ENCODE measurements at regions not wholly inside any gene's neighbourhood (a gene's known extent, or its start where the extent isn't known, plus 50 kb on each side); places are given as distances from the start of the nearest gene placed in this dataset.
"Not testable (repeated sequence)": the region's sequence is repeated elsewhere in the genome, so short reads cannot be mapped to it uniquely, and the experiment has no call there.

GRCh38 chr10:8410506-8410905 lies 356.0 kb downstream of the GATA3 start:
- H3K27me3 ChIP-seq (ENCODE audit: control insufficient read depth, insufficient read depth, low read length), result no peaks in the 10 kb centered on the region
- no peak overlapping the region for H3K27ac ChIP-seq (ENCODE audit: low read depth in 2 of 2, low read length in 2 of 2)
- H3K4me1 ChIP-seq (ENCODE audit: control insufficient read depth in 2 of 3, insufficient read depth in 2 of 3, low read depth in 1 of 3, low read length in 3 of 3), result no peaks in the 10 kb centered on the region
- H3K9me3 ChIP-seq (ENCODE audit: control insufficient read depth in 2 of 3, insufficient read depth in 1 of 3, low read length in 3 of 3), result no peaks in the 10 kb centered on the region
- no peak overlapping the region for H3K9ac ChIP-seq (ENCODE audit: low read length in 3 of 3)
- intact Hi-C loops (cut with DNase I), result no loop called here
- no peak overlapping the region for H3K4me3 ChIP-seq (ENCODE audit: low read length in 3 of 3)
- no peaks in the 10 kb centered on the region for H3K36me3 ChIP-seq (ENCODE audit: control insufficient read depth in 2 of 3, insufficient read depth in 3 of 3, low read length in 3 of 3)
- FAIRE-seq (no peak), DNase-seq (no peak)
- TF ChIP-seq CTCF (IDR thresholded peaks at IDR 0.05; ENCODE audit: borderline replicate concordance, extremely low read depth, insufficient read depth), result no peak

- no peaks in the 10 kb centered on the region for H3K4me1 ChIP-seq (ENCODE audit: control insufficient read depth in 2 of 3, insufficient read depth in 2 of 3, low read depth in 1 of 3, low read length in 3 of 3)
- FAIRE-seq, result no peak
- intact Hi-C loops (cut with DNase I), result no loop called here
- H3K9ac ChIP-seq (ENCODE audit: low read length in 3 of 3), result no peak overlapping the region
- no peak overlapping the region for H3K27ac ChIP-seq (ENCODE audit: low read depth in 2 of 2, low read length in 2 of 2)
- no peak for TF ChIP-seq CTCF (IDR thresholded peaks at IDR 0.05; ENCODE audit: borderline replicate concordance, extremely low read depth, insufficient read depth)
- DNase-seq, result no peak
- H3K36me3 ChIP-seq (ENCODE audit: control insufficient read depth in 2 of 3, insufficient read depth in 3 of 3, low read length in 3 of 3), result no peaks in the 10 kb centered on the region
- H3K9me3 ChIP-seq (ENCODE audit: control insufficient read depth in 2 of 3, insufficient read depth in 1 of 3, low read length in 3 of 3), result no peaks in the 10 kb centered on the region
- no peaks in the 10 kb centered on the region for H3K27me3 ChIP-seq (ENCODE audit: control insufficient read depth, insufficient read depth, low read length)
- no peak overlapping the region for H3K4me3 ChIP-seq (ENCODE audit: low read length in 3 of 3)
Measured at GRCh38 chr10:8412541-8412940, 358.1 kb downstream of the GATA3 start.

GRCh38 chr10:8415029-8415428 lies 360.5 kb downstream of the GATA3 start:
- H3K27me3 ChIP-seq (ENCODE audit: control insufficient read depth, insufficient read depth, low read length); intact Hi-C loops (cut with DNase I); DNase-seq; H3K4me1 ChIP-seq (ENCODE audit: control insufficient read depth in 2 of 3, insufficient read depth in 2 of 3, low read depth in 1 of 3, low read length in 3 of 3); H3K36me3 ChIP-seq (ENCODE audit: control insufficient read depth in 2 of 3, insufficient read depth in 3 of 3, low read length in 3 of 3); H3K27ac ChIP-seq (ENCODE audit: low read depth in 2 of 2, low read length in 2 of 2); H3K9me3 ChIP-seq (ENCODE audit: control insufficient read depth in 2 of 3, insufficient read depth in 1 of 3, low read length in 3 of 3); FAIRE-seq; H3K9ac ChIP-seq (ENCODE audit: low read length in 3 of 3); H3K4me3 ChIP-seq (ENCODE audit: low read length in 3 of 3): not testable (repeated sequence)

GRCh38 chr10:8416192-8416701 lies 361.8 kb downstream of the GATA3 start:
- H3K36me3 ChIP-seq (ENCODE audit: control insufficient read depth in 2 of 3, insufficient read depth in 3 of 3, low read length in 3 of 3), result no peaks in the 10 kb centered on the region

More at GRCh38 chr10:8416192-8416701, 361.8 kb downstream of the GATA3 start:
- no peak overlapping the region for H3K4me3 ChIP-seq (ENCODE audit: low read length in 3 of 3)
- no peaks in the 10 kb centered on the region for H3K9me3 ChIP-seq (ENCODE audit: control insufficient read depth in 2 of 3, insufficient read depth in 1 of 3, low read length in 3 of 3)
- no peaks in the 10 kb centered on the region for H3K4me1 ChIP-seq (ENCODE audit: control insufficient read depth in 2 of 3, insufficient read depth in 2 of 3, low read depth in 1 of 3, low read length in 3 of 3)
- no peak overlapping the region for H3K9ac ChIP-seq (ENCODE audit: low read length in 3 of 3)
- DNase-seq (no peak), FAIRE-seq (no peak)
- H3K27me3 ChIP-seq (ENCODE audit: control insufficient read depth, insufficient read depth, low read length), result no peaks in the 10 kb centered on the region
- intact Hi-C loops (cut with DNase I), result no loop called here
- no peak overlapping the region for H3K27ac ChIP-seq (ENCODE audit: low read depth in 2 of 2, low read length in 2 of 2)
- TF ChIP-seq CTCF (IDR thresholded peaks at IDR 0.05; ENCODE audit: borderline replicate concordance, extremely low read depth, insufficient read depth), result no peak

Data from kidney (tissue), 13 donors.